Kidney glomerular epithelial cell (primary cell): ENCODE measurements at regions not wholly inside any gene's neighbourhood (a gene's known extent, or its start where the extent isn't known, plus 50 kb on each side); places are given as distances from the start of the nearest gene placed in this dataset.

Experiments used
- DNase-seq: peaks from one replicate; lab custom pipeline; 2025; lab: John Stamatoyannopoulos, UW

- DNase-seq, result no peak
Measured at GRCh38 chr10:10364902-10365301, 652.8 kb upstream of the CELF2 start.

DNA sequence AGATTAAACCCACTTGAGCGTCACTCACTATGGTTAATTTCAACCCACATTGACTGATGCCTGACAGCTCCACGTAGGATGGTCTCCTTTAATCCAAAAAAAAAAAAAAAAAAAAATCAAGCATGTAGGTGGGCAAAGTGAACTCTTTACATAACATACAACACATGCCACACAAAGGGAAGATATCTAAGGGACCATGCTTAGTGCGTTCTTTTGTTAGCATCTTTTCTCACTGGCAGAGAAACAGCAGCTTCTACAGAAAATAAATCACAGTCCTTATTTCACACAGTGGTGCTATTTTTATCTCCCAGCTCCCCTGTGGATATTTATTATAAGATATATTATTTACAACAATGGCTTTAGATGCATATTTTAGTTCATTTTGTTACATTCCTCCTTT lies 652.0 kb upstream of the CELF2 start:
- no peak for DNase-seq

- no peak for DNase-seq
Measured at GRCh38 chr10:10366836-10367235, 650.8 kb upstream of the CELF2 start.

GRCh38 chr10:10367264-10367663 lies 650.4 kb upstream of the CELF2 start:
- DNase-seq, result no peak

- no peak for DNase-seq
Measured at GRCh38 chr10:10368951-10369576, 648.6 kb upstream of the CELF2 start.

DNA sequence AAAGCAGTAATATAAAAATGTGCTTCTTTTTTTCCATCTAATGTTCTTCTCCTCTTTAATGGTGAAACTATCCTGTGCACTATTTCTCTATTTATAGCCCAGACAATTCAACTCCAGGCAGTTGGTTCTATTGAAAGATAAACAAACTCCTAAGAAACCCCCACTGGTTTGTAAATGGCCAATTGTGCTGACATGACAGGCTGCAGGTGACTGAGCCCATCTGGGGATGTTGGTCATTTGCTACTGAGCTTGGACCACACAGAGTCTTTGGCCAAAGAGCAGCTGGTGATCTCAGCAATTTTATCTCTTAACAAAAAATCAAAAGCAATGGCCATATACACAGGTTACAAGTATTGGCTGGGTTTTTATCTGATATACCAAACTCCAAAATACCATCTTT lies 631.8 kb upstream of the CELF2 start:
- no peak for DNase-seq

- DNase-seq, result no peak
Measured at GRCh38 chr10:10389182-10389581, 628.5 kb upstream of the CELF2 start.

DNA sequence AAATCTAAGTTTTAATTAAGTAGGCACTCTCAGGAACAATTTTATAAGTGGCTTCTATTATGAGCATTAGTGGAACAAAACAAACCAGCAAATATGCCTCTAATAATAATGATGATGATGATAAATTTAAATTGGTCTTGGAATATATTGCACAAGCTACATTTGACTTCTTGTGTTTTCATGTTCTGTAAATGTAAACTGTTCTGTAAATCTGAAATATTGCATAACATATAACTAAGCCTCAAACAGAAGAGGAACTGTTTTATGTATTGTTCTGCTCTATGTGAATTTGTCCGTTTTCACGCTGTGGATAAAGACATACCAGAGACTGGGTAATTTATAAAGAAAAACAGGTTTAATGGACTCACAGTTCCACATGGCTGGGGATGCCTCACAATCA lies 625.2 kb upstream of the CELF2 start:
- DNase-seq, result no peak

DNA sequence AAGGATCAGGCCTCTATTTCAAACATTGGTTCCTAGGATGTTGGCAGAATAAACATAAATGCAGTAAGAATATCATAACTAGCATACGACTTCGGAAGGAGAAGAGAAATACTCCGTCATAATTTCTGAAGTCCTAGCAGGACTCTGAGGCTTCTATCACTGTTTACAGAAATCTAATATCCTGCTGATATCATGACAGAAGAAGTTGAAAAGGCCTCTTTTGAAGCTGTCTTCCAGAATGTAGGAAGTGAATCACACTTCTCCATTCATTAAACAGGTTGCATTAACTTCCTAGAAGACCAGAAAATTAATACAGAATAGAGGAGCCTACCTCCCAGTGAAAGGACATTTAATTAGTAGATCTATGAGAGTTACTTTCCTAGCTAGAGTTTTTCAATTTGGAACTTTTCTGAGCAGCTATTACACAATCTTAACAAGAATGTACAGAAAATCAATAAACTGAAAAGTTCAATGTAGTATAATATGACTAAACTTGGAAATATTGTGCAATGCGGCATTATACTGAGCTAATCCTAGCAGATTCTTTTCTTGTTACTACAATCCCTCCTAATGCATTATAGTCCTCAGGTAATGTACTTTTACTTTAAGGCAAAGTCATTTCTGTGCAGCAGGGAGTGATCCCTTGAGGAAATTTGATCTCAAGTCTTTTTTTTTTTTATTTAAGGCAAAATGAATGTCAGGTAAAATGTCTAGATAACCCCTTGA lies 622.6 kb upstream of the CELF2 start:
- no peak for DNase-seq

DNA sequence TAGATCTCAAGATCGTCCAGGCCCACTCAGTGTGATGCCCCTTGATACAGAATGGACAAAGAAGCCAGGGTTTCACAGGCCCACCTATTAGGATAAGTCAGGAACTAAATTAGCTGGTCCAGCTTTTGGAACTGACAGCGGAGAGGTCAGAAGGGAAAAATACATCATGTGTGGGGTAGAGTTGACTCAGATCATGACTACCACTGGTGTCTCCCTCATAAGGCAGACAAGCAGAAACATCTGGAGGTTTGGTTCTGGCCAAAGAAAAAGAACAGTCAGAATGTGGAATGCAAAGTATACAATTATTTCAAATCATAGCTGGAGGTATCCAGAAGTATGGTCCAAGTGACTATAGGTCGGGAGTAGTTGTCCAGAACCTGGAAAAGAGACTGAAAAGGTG lies 621.1 kb upstream of the CELF2 start:
- DNase-seq, result no peak

DNA sequence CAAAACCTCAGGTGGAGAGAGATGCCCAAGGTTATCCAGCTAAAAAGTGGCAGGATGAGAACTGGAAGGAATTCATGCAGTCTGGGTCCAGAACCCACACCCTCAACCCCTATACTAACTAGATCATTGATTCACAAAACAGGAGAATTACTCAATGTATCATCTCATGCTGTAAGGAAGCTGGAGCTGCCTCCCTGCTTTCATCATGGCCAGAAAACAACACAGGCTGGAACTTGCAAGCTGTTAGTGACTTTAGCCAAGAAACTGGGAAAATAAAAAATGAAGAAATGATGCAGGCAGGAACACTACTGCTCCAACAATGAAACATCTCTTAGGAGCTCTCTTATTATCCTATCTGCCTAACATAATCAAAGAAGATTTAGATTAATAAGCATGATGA lies 619.8 kb upstream of the CELF2 start:
- no peak for DNase-seq

- no peak for DNase-seq
Measured at GRCh38 chr10:10403762-10404161, 613.9 kb upstream of the CELF2 start.

DNA sequence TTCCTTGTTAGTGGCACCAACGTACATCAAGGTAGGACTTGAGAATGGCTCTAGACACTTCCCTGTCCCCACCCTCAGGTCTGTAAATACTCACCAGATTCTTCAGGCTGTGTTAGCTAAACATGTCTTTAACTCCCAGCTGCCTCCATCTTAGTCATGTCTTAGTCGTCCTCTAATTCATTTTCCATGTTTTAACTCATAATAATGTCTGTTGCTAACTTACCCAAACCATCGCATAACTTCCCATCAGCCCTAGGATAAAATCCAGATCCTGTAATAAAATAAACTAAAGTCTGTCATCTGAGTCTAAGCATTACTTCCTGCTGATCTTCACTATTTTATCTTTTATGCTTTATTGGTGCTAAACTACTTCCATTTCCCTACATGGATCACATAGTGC lies 600.0 kb upstream of the CELF2 start:
- no peak for DNase-seq

DNA sequence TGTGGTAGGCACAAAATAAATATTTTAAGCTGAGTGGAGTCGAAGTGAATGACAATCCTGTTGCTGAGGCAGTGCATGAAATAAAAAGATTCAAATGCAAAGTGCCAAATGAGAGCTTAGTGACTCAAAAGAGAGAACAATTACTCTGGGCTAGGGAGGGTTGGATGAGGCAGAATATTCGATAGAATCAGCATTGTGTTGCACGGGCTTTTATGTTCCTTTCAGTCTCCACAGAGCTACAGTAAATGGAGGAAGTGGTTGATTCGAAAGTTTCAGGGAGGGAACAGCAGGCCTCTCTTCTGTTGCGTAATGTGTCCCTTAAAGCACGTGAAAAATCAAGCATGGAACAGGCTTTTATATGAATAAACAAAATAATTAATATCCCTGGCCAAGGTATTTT lies 599.3 kb upstream of the CELF2 start:
- DNase-seq, result no peak

DNA sequence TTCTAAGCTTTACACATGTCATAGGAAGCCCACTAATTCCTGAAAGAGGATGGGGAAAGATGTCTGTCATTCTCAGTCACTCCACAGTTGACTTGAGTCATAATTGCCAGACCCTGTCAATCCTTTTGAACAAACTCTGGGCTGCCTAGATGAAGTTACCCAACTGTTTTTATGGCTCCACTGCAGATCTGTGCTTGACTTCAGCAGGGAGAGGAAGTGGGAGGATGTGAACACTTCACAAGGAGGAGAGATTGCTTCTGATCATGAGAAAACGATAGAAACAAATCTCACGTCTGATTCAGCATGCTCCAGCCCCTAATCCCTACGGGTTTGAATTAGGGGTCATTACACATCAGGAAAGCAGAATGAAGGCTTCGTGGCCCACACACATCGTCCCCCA lies 596.6 kb upstream of the CELF2 start:
- DNase-seq, result no peak

DNA sequence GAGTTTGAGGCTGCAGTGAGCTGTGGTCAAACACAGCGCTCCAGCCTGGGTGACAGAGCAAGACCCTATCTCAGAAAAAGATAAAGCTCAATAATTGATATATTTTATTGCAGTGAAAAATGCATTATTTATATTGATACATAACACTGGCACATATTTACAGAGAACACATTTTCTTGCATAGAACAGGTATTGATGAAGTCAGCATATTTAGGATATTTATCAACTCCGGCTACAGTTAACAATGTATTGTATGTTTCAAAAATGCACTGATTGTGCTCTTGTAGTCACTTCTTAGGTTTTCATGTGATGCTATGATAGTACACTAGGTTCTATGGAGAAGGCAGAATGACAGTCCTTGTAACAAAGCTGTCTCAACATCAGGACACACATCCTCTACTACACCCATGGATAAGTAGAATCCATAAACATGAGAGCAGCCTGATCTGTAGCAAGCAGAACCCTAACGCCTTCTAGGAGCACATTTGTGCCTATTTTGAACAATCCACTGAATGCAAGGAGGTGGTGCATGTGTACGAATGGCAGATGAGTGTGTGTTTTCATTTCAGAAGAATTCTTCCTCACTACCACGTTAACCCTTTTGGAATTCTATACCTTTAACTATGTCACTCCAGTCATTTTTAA lies 586.1 kb upstream of the CELF2 start:
- no peak for DNase-seq

DNA sequence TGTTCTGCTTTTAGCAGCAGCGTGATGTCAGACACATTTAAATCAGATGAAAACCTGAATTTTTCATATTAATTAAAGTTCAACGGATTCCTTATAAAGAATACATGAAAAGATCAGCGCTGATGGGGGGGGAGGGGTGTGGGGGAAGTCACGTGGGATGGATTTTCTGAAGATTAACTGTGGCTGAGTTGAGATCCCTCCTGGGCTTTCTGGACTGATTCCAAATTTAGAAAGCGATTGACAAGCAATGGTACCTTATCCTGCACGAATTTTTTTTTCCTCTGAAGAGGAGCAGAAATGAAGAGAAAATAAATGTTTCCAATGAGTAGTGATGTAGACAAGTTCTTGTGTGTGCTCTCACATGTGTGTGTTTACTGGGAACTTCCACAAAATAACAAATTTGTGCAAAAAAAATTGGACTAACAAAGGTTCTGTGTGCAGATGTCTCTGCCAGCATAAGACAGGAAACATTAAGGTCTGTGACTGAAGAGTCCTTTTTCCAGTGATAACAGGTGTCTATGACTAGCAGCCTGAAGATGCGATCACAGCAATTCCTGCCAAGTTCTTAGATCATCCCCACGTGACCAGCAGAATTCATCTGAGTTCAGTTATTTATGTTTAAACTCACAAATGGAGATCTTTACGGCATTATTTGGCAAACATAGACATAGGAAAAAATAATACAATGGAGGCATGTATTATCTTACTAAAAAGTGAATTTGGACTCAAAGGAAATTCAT lies 585.2 kb upstream of the CELF2 start:
- no peak for DNase-seq

GRCh38 chr10:10434312-10434711 lies 583.4 kb upstream of the CELF2 start:
- no peak for DNase-seq

- DNase-seq, result no peak
Measured at GRCh38 chr10:10437886-10438285, 579.8 kb upstream of the CELF2 start.

DNA sequence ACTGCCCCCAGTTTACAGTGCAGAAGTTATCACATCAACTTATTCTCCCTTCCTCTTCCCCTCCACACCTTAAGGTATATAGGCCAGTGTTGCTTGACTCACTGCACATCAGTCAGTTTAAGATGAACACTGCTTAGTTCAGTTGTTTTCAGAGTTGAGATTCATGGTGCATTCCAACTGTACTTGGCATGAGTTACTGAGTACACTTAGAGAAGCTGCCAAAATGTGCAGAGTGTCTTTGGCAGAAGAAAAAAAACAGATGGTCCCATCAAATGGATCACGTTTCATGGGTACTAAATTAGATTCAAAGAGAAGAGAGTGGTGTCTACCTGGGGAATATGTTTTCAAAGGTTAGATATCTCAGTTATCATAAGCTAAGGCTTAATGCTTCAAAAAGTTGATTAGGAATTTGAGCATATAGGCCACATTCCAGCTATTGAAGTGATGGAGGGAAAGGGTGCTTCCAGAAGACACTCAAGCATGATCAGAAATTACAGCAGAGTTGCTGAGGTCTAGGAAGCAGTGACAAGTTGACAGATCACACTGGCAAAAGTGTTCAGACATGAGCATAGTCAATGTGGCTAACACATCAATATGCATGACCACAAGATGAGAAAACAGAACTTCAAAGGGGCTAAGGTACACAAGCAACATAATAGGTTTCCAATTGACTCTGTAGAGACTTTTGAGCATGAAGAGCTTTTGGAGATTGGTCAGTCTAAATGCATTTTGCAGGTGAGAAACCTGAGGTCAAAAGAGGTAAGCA lies 579.2 kb upstream of the CELF2 start:
- DNase-seq, result no peak

- no peak for DNase-seq
Measured at GRCh38 chr10:10456856-10457255, 560.8 kb upstream of the CELF2 start.

DNA sequence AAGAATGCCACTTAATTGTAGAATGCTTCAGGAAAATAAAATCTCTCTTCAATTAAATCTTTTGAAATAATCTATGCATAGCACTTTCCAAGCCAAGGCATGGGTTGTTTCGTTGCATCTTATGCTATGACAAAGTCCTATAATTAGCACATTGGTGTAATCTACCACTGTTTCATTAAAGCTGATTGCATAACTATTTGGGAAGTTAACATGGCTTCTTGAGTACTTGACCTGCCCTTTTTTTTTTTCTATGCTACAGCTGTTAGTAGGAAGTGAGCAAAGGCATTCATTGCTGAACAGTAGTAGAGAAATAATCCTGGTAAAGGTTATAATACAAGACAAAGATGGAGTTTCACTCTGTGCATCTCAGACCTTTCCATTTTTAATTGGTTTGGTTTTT lies 557.2 kb upstream of the CELF2 start:
- DNase-seq, result no peak
